ENCODE measurements at regions not wholly inside any gene's neighbourhood (a gene's known extent, or its start where the extent isn't known, plus 50 kb on each side); places are given as distances from the start of the nearest gene placed in this dataset.

DNA sequence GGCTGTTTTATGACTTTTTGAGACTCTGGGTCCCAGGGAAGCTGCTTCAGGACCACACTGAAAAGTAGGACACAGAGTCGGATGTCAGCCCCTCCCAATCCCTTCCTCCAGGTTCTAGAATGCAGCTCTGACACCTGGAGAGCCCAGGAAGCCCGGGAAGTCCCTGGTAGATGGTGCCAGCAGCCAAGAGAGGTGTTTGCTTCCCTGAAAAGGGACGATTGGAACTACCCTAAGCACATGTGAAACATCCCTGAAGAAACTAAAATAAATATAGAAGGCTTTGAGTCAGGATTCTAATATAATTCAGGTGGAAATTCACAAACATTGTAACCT, 163.2 kb upstream of the CYRIA start:
- no peak overlapping the region for H3K4me3 ChIP-seq (ENCODE audit: low read depth in 2 of 2, low read length in 1 of 2)
- peaks cover 0 to 2% of the 10 kb centered on the region in 2 experiments; a peak in 1 of 4 replicates for H3K4me1 ChIP-seq (ENCODE audit: control insufficient read depth in 1 of 2, insufficient read depth in 2 of 2, low read depth in 1 of 2, low read length in 1 of 2)
- no peak overlapping the region for H3K27ac ChIP-seq (ENCODE audit: low read depth in 2 of 2, low read length in 1 of 2)
- no peaks in the 10 kb centered on the region for H4K20me1 ChIP-seq (ENCODE audit: insufficient read depth)
- POLR2A ChIA-PET = no interaction called here
- H3K4me2 ChIP-seq = no peak overlapping the region
- no peak overlapping the region; the same call in 1 of the 2 replicates for H2AFZ ChIP-seq (ENCODE audit: low read depth)
- no peak overlapping the region for H3K9ac ChIP-seq
- TF ChIP-seq, protein P1, sequence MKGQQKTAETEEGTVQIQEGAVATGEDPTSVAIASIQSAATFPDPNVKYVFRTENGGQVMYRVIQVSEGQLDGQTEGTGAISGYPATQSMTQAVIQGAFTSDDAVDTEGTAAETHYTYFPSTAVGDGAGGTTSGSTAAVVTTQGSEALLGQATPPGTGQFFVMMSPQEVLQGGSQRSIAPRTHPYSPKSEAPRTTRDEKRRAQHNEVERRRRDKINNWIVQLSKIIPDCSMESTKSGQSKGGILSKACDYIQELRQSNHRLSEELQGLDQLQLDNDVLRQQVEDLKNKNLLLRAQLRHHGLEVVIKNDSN (IDR thresholded peaks at IDR 0.05; ENCODE audit: borderline replicate concordance, low read depth) = no peak
- TF ChIP-seq NRF1 (IDR thresholded peaks at IDR 0.05; ENCODE audit: low read depth, low read length) (no peak), MXI1 (IDR thresholded peaks at IDR 0.05; ENCODE audit: low read depth, low read length) (no peak), GABPA (IDR thresholded peaks at IDR 0.05; ENCODE audit: low read depth) (no peak), POLR2AphosphoS5 (IDR thresholded peaks at IDR 0.05; ENCODE audit: low read depth, low read length) (no peak), EZH2phosphoT487 (IDR thresholded peaks at IDR 0.05; ENCODE audit: borderline replicate concordance, low read depth) (no peak), GATA2 (CRISPR knock-in tag; IDR thresholded peaks at IDR 0.05) (no peak), TCF12 (IDR thresholded peaks at IDR 0.05) (no peak), TEAD4 (IDR thresholded peaks at IDR 0.05; ENCODE audit: borderline replicate concordance, insufficient read depth) (no peak)
- TF ChIP-seq, protein P2, sequence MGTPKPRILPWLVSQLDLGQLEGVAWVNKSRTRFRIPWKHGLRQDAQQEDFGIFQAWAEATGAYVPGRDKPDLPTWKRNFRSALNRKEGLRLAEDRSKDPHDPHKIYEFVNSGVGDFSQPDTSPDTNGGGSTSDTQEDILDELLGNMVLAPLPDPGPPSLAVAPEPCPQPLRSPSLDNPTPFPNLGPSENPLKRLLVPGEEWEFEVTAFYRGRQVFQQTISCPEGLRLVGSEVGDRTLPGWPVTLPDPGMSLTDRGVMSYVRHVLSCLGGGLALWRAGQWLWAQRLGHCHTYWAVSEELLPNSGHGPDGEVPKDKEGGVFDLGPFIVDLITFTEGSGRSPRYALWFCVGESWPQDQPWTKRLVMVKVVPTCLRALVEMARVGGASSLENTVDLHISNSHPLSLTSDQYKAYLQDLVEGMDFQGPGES (IDR thresholded peaks at IDR 0.05; ENCODE audit: low read depth, low read length) = no peak
- TF ChIP-seq, protein P3, sequence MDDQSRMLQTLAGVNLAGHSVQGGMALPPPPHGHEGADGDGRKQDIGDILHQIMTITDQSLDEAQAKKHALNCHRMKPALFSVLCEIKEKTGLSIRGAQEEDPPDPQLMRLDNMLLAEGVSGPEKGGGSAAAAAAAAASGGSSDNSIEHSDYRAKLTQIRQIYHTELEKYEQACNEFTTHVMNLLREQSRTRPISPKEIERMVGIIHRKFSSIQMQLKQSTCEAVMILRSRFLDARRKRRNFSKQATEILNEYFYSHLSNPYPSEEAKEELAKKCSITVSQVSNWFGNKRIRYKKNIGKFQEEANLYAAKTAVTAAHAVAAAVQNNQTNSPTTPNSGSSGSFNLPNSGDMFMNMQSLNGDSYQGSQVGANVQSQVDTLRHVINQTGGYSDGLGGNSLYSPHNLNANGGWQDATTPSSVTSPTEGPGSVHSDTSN (IDR thresholded peaks at IDR 0.05) = no peak
- TF ChIP-seq, protein P4, sequence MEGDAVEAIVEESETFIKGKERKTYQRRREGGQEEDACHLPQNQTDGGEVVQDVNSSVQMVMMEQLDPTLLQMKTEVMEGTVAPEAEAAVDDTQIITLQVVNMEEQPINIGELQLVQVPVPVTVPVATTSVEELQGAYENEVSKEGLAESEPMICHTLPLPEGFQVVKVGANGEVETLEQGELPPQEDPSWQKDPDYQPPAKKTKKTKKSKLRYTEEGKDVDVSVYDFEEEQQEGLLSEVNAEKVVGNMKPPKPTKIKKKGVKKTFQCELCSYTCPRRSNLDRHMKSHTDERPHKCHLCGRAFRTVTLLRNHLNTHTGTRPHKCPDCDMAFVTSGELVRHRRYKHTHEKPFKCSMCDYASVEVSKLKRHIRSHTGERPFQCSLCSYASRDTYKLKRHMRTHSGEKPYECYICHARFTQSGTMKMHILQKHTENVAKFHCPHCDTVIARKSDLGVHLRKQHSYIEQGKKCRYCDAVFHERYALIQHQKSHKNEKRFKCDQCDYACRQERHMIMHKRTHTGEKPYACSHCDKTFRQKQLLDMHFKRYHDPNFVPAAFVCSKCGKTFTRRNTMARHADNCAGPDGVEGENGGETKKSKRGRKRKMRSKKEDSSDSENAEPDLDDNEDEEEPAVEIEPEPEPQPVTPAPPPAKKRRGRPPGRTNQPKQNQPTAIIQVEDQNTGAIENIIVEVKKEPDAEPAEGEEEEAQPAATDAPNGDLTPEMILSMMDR (IDR thresholded peaks at IDR 0.05) = no peak
- TF ChIP-seq, protein P5, sequence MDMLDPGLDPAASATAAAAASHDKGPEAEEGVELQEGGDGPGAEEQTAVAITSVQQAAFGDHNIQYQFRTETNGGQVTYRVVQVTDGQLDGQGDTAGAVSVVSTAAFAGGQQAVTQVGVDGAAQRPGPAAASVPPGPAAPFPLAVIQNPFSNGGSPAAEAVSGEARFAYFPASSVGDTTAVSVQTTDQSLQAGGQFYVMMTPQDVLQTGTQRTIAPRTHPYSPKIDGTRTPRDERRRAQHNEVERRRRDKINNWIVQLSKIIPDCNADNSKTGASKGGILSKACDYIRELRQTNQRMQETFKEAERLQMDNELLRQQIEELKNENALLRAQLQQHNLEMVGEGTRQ (IDR thresholded peaks at IDR 0.05; ENCODE audit: borderline replicate concordance, low read depth, low read length) = no peak
- TF ChIP-seq, protein P6, sequence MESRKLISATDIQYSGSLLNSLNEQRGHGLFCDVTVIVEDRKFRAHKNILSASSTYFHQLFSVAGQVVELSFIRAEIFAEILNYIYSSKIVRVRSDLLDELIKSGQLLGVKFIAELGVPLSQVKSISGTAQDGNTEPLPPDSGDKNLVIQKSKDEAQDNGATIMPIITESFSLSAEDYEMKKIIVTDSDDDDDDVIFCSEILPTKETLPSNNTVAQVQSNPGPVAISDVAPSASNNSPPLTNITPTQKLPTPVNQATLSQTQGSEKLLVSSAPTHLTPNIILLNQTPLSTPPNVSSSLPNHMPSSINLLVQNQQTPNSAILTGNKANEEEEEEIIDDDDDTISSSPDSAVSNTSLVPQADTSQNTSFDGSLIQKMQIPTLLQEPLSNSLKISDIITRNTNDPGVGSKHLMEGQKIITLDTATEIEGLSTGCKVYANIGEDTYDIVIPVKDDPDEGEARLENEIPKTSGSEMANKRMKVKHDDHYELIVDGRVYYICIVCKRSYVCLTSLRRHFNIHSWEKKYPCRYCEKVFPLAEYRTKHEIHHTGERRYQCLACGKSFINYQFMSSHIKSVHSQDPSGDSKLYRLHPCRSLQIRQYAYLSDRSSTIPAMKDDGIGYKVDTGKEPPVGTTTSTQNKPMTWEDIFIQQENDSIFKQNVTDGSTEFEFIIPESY (IDR thresholded peaks at IDR 0.05; ENCODE audit: borderline replicate concordance, low read depth) = no peak
- whole genome bisulfite sequencing (ENCODE audit: low lambda C conversion rate) = 4% methylated on average over 3 of the region's 3 CpGs
- no peaks in the 10 kb centered on the region for H3K36me3 ChIP-seq (replicated peaks in 1 of 2; ENCODE audit: control insufficient read depth in 1 of 2, insufficient read depth in 2 of 2, low read length in 1 of 2)
- H3K79me2 ChIP-seq (ENCODE audit: insufficient read depth) = no peaks in the 10 kb centered on the region
- CTCF ChIA-PET = interaction anchor here (1.2 to 1.3 kb wide), 3 partner anchors 9 to 481 kb away, joined by 3 to 4 read pairs (median 3); no protein-coding TSS in a partner anchor
- no peaks in the 10 kb centered on the region for H3F3A ChIP-seq (replicated peaks; ENCODE audit: insufficient read depth)
- no peaks in the 10 kb centered on the region for H3K9me3 ChIP-seq
- no peaks in the 10 kb centered on the region for H3K27me3 ChIP-seq (ENCODE audit: insufficient read depth)
- no peaks in the 10 kb centered on the region for H3K9me2 ChIP-seq
- no peak for DNase-seq
